GM21381 (cell line): ENCODE measurements at regions not wholly inside any gene's neighbourhood (a gene's known extent, or its start where the extent isn't known, plus 50 kb on each side); places are given as distances from the start of the nearest gene placed in this dataset.
"Not testable (repeated sequence)": the region's sequence is repeated elsewhere in the genome, so short reads cannot be mapped to it uniquely, and the experiment has no call there.

ENCODE experiments used
- ATAC-seq: cut with Tn5 transposase; IDR thresholded peaks from one replicate; pipeline ENCODE4 v1.9.1; 2021; ENCODE audit warnings: mild to moderate bottlenecking, moderate library complexity; ENCODE audit not compliant: unreplicated experiment

- not testable (repeated sequence) for ATAC-seq
Observed at GRCh38 chr2:166744117-166744516, 144.2 kb upstream of the XIRP2 start.

GRCh38 chr2:166743482-166743881 is 144.8 kb upstream of the XIRP2 start:
- not testable (repeated sequence) for ATAC-seq

GRCh38 chr2:166727095-166727494 is 161.2 kb upstream of the XIRP2 start:
- ATAC-seq: peak; percentile 99

- peak; percentile 13 for ATAC-seq
Observed at GRCh38 chr2:166725927-166726924, 162.1 kb upstream of the XIRP2 start.

- no peak for ATAC-seq
Observed at GRCh38 chr2:166716968-166717367, 171.3 kb upstream of the XIRP2 start.

GRCh38 chr2:166700079-166700478 is 188.2 kb upstream of the XIRP2 start:
- no peak for ATAC-seq

- ATAC-seq: no peak
Observed at GRCh38 chr2:166695154-166695553, 193.1 kb upstream of the XIRP2 start.

GRCh38 chr2:166686057-166686456 is 192.0 kb upstream of the SCN7A start:
- not testable (repeated sequence) for ATAC-seq

GRCh38 chr2:166677996-166678395 is 183.9 kb upstream of the SCN7A start:
- ATAC-seq: no peak

- no peak for ATAC-seq
Observed at GRCh38 chr2:166676716-166677115, 182.7 kb upstream of the SCN7A start.

GRCh38 chr2:166675553-166675952 is 181.5 kb upstream of the SCN7A start:
- ATAC-seq: no peak

GRCh38 chr2:166673986-166674385 is 179.9 kb upstream of the SCN7A start:
- ATAC-seq: no peak

- no peak for ATAC-seq
Observed at GRCh38 chr2:166671801-166672200, 177.8 kb upstream of the SCN7A start.

GRCh38 chr2:166671235-166671634 is 177.2 kb upstream of the SCN7A start:
- no peak for ATAC-seq

- no peak for ATAC-seq
Observed at GRCh38 chr2:166665991-166666940, 172.2 kb upstream of the SCN7A start.

GRCh38 chr2:166661824-166662223 is 167.8 kb upstream of the SCN7A start:
- ATAC-seq: no peak

GRCh38 chr2:166661391-166661790 is 167.3 kb upstream of the SCN7A start:
- no peak for ATAC-seq

- no peak for ATAC-seq
Observed at GRCh38 chr2:166658901-166659300, 164.9 kb upstream of the SCN7A start.

- no peak for ATAC-seq
Observed at GRCh38 chr2:166653185-166653813, 159.2 kb upstream of the SCN7A start.

GRCh38 chr2:166651991-166652390 is 157.9 kb upstream of the SCN7A start:
- no peak for ATAC-seq
